Neuronal stem cell (in vitro differentiated cells): ENCODE measurements at regions not wholly inside any gene's neighbourhood (a gene's known extent, or its start where the extent isn't known, plus 50 kb on each side); places are given as distances from the start of the nearest gene placed in this dataset.
"Not testable (repeated sequence)": the region's sequence is repeated elsewhere in the genome, so short reads cannot be mapped to it uniquely, and the experiment has no call there.

Source experiments
- DNase-seq: peaks from one replicate; pipeline ENCODE4 v3.0.0-alpha.2; 2013; ENCODE audit warnings: low spot score
- H2AFZ ChIP-seq: one replicate; pipeline ENCODE4 v1.6.1; 2013; ENCODE audit warnings: mild to moderate bottlenecking, low read length, inconsistent platforms
- H2AK5ac ChIP-seq: 2 replicates; pipeline ENCODE4 v1.6.1; 2013; ENCODE audit warnings: low read depth, mild to moderate bottlenecking, inconsistent platforms, low read length, moderate library complexity, mixed read lengths
- H2BK120ac ChIP-seq: 2 replicates; pipeline ENCODE4 v1.6.1; 2013; ENCODE audit warnings: low read depth, mild to moderate bottlenecking, inconsistent platforms, low read length, moderate library complexity, mixed read lengths
- H2BK12ac ChIP-seq: one replicate; pipeline ENCODE4 v1.6.1; 2013; ENCODE audit warnings: low read length, inconsistent platforms
- H2BK15ac ChIP-seq: 2 replicates; pipeline ENCODE4 v1.6.1; 2013; ENCODE audit warnings: mild to moderate bottlenecking, low read length, inconsistent platforms, mixed read lengths
- H2BK5ac ChIP-seq: one replicate; pipeline ENCODE4 v1.6.1; 2013; ENCODE audit warnings: inconsistent platforms, mild to moderate bottlenecking, low read length, moderate library complexity
- H3K14ac ChIP-seq: one replicate; pipeline ENCODE4 v1.6.1; 2013; ENCODE audit warnings: low read length, inconsistent platforms
- H3K18ac ChIP-seq: 2 replicates; pipeline ENCODE4 v1.6.1; 2013; ENCODE audit warnings: low read length, inconsistent platforms
- H3K23ac ChIP-seq: 2 replicates; pipeline ENCODE4 v1.6.1; 2013; ENCODE audit warnings: low read depth, mild to moderate bottlenecking, mixed read lengths, low read length, inconsistent platforms; ENCODE audit not compliant: poor library complexity
- H3K27ac ChIP-seq: replicated peaks from 3 replicates; pipeline ENCODE4 v1.5.1; 2013; ENCODE audit warnings: low read length, inconsistent platforms
- H3K27me3 ChIP-seq, 3 experiments: 2 replicates each; pipeline ENCODE4 v1.6.1; 2013; ENCODE audit warnings: low read length in 3 of 3, mild to moderate bottlenecking in 2 of 3, inconsistent platforms in 1 of 3, low read depth in 1 of 3, mixed read lengths in 1 of 3, moderate library complexity in 1 of 3; ENCODE audit not compliant: control insufficient read depth in 3 of 3, insufficient read depth in 3 of 3
- H3K36me3 ChIP-seq, 2 donors: replicated peaks in 1 of 2; 2 replicates each; pipeline ENCODE4 v1.6.1; 2013; ENCODE audit warnings: low read length in 2 of 2; ENCODE audit not compliant: control insufficient read depth in 2 of 2, insufficient read depth in 2 of 2
- H3K4ac ChIP-seq: 2 replicates; pipeline ENCODE4 v1.6.1; 2013; ENCODE audit warnings: inconsistent platforms, mild to moderate bottlenecking, low read length, moderate library complexity
- H3K4me1 ChIP-seq, 2 donors: 1 replicate in 1 of 2; 2 replicates in 1 of 2; pipeline ENCODE4 v1.6.1; 2013; ENCODE audit warnings: low read length in 2 of 2, low read depth in 1 of 2; ENCODE audit not compliant: control insufficient read depth in 2 of 2, insufficient read depth in 1 of 2
- H3K4me2 ChIP-seq: one replicate; pipeline ENCODE4 v1.6.1; 2013; ENCODE audit warnings: mild to moderate bottlenecking, low read length, inconsistent platforms; ENCODE audit not compliant: insufficient read depth, poor library complexity, severe bottlenecking
- H3K4me3 ChIP-seq, 2 donors: 2 replicates each; pipeline ENCODE4 v1.5.1; 2013; ENCODE audit warnings: low read length in 2 of 2, mild to moderate bottlenecking in 2 of 2, inconsistent platforms in 1 of 2, moderate library complexity in 1 of 2
- H3K79me1 ChIP-seq: one replicate; pipeline ENCODE4 v1.6.1; 2013; ENCODE audit warnings: low read depth, mild to moderate bottlenecking, inconsistent platforms, low read length, moderate library complexity
- H3K9ac ChIP-seq: one replicate; pipeline ENCODE4 v1.6.1; 2013; ENCODE audit warnings: mild to moderate bottlenecking, low read depth, low read length, inconsistent platforms; ENCODE audit not compliant: poor library complexity
- H3K9me3 ChIP-seq, 2 donors: replicated peaks in 1 of 2; 2 replicates each; pipeline versions ENCODE3 to v1.6.1; 2013; ENCODE audit warnings: low read length in 2 of 2, mild to moderate bottlenecking in 2 of 2, inconsistent platforms in 1 of 2, low read depth in 1 of 2, mixed read lengths in 1 of 2, moderate library complexity in 1 of 2; ENCODE audit not compliant: control insufficient read depth in 2 of 2, insufficient read depth in 1 of 2
- H4K8ac ChIP-seq: one replicate; pipeline ENCODE4 v1.6.1; 2013; ENCODE audit warnings: low read depth, mild to moderate bottlenecking, inconsistent platforms, low read length, moderate library complexity
- H4K91ac ChIP-seq: one replicate; pipeline ENCODE4 v1.6.1; 2013; ENCODE audit warnings: low read length, low read depth, mild to moderate bottlenecking, inconsistent platforms; ENCODE audit not compliant: poor library complexity
- WGBS, 2 donors: extraction: QIAGEN DNeasy Blood & Tissue Kit; methylation state at CpG; one replicate each; pipeline ENCODE4 v1.1.7; 2013; ENCODE audit warnings: missing lambda C conversion rate in 2 of 2, mixed read lengths in 1 of 2; ENCODE audit not compliant: insufficient read length in 2 of 2, insufficient replicate concordance in 1 of 2; ENCODE audit errors: extremely low coverage in 2 of 2; 5-methylcytosine and 5-hydroxymethylcytosine counted together

DNA sequence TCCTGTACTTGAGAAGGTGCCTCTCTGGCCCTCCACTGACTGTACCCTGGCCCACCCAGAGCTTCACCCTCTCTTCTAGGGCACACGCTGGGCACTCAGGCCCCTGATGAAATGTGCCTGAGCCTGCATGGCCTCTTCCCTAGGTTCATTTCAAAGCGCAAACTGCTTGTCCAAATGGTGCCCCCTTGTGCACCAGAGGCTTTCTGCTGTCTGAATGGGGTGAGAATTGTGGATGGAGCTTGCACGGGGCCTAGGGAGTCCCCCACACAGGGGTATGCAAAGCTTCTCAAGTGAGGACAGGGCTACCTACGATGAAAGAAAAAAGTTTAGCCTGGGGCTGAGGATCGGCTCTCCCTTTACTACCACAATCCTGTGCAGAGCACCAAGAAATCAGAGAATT, 116.9 kb upstream of the ZNF337 start:
- WGBS, 2 donors, result no CpG with 5 or more reads among the region's 5 CpGs
- H3K27me3 ChIP-seq, H3K79me1 ChIP-seq, H2BK120ac ChIP-seq, H3K4me2 ChIP-seq, H3K9me3 ChIP-seq, H3K14ac ChIP-seq, H2BK15ac ChIP-seq, H3K23ac ChIP-seq, H2AK5ac ChIP-seq, H2AFZ ChIP-seq, H2BK12ac ChIP-seq, H3K4me3 ChIP-seq, DNase-seq, H3K36me3 ChIP-seq, H2BK5ac ChIP-seq, H4K91ac ChIP-seq, H3K4me1 ChIP-seq, H3K18ac ChIP-seq, H3K27ac ChIP-seq, H3K9ac ChIP-seq, H4K8ac ChIP-seq, H3K4ac ChIP-seq: not testable (repeated sequence)

DNA sequence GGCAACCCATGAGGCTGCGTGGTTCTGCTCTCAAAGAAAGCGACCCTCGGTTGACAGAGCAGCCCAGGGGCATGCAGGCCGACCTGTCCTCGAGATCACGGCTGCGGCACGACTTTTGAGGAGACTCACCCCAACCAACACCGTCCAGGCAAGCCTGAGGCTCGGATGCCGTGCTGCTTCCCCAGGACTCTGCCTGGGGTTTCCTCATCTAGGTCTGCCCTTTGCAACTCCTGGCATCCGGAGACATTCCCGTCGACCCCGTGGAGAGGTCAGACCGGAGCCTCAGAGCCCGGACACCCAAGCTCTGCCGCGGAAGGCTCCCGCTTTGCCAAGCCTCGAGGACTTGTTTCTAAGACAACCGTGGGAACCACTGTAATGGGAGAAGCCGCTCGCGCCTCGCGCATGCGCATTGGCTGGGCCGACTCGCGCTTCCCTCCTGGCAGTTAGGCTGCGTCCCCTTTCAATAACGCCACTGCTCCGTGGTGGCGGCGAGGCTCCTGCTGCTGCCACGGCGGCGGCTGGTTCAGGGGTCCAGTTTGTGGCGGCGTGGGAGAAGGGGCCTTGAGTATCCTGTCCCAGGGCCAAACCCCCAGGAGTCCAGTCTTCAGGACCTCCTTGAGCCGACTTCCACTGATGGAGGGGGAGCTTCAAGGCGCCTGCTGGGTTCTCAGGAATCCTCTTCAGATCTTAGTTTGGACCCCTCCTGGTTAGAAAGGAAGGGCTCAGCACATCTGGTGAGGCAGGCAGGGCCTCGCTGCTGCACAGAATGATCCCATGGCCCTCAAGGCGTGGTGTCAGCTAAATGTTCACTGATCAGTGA, 101.7 kb upstream of the ZNF337 start:
- WGBS, 2 donors, result no CpG with 5 or more reads among the region's 45 CpGs
- not testable (repeated sequence) for H3K23ac ChIP-seq, H3K36me3 ChIP-seq, H4K8ac ChIP-seq, H2AK5ac ChIP-seq, H2BK120ac ChIP-seq, H3K27ac ChIP-seq, H3K9me3 ChIP-seq, H3K4me1 ChIP-seq, H2BK12ac ChIP-seq, DNase-seq, H3K14ac ChIP-seq, H3K79me1 ChIP-seq, H3K27me3 ChIP-seq, H2AFZ ChIP-seq, H3K9ac ChIP-seq, H2BK15ac ChIP-seq, H2BK5ac ChIP-seq, H3K4ac ChIP-seq, H4K91ac ChIP-seq, H3K4me3 ChIP-seq, H3K18ac ChIP-seq, H3K4me2 ChIP-seq

DNA sequence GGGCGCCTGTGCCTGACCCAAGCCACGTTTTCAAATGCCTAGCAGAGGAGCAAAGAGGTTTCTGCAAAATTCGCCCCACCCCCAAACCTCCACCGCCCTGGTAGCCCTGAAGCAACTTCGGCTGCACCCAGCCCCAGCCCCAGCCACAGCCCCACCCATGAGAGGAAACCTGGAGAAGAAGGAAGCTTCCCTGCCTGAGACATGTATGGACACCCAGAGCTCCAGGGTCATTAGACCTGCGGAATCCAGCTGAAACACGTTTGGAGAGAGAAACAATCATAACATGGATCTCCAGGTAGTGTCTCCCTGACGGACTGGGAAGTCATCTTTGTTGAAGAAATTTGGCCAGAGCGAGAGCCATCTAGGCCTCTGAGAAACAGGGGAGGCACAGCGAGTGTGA, 100.4 kb upstream of the ZNF337 start:
- no CpG with 5 or more reads among the region's 10 CpGs for WGBS, 2 donors

DNA sequence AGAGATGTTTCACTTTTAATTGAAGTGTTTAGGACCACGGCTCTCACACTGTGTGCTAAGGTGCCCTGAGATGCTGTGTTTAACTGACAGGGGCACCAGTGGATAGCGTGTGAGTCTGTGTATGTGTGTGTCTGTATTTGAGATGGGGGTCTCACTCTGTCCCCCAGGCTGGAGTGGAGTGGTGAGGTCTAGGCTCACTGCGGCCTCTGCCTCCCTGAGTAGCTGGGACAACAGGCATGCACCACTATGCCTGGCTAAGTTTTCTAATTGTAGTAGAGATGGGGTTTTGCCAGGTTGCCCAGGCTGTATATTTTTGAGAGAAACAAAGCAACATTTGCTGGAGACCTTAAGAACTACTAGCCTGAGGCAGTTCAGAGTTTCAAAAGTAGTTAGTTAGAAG, 80.6 kb upstream of the ZNF337 start:
- H3K9ac ChIP-seq, DNase-seq, H3K4me2 ChIP-seq, H2AK5ac ChIP-seq, H2BK120ac ChIP-seq, H3K27ac ChIP-seq, H2AFZ ChIP-seq, H3K36me3 ChIP-seq, H3K4ac ChIP-seq, H3K23ac ChIP-seq, H2BK12ac ChIP-seq, H4K8ac ChIP-seq, H4K91ac ChIP-seq, H3K14ac ChIP-seq, H3K79me1 ChIP-seq, H3K18ac ChIP-seq, H3K27me3 ChIP-seq, H2BK5ac ChIP-seq, H3K9me3 ChIP-seq, H3K4me3 ChIP-seq, H3K4me1 ChIP-seq, H2BK15ac ChIP-seq: not testable (repeated sequence)
- no CpG with 5 or more reads among the region's 3 CpGs for WGBS, 2 donors

More for the DNA sequence above, 100.4 kb upstream of the ZNF337 start:
- not testable (repeated sequence) for H3K27ac ChIP-seq, H3K9ac ChIP-seq, H2AFZ ChIP-seq, H3K36me3 ChIP-seq, DNase-seq, H3K4ac ChIP-seq, H4K8ac ChIP-seq, H4K91ac ChIP-seq, H3K27me3 ChIP-seq, H3K4me1 ChIP-seq, H3K14ac ChIP-seq, H2BK15ac ChIP-seq, H2BK5ac ChIP-seq, H3K4me2 ChIP-seq, H3K4me3 ChIP-seq, H2AK5ac ChIP-seq, H2BK120ac ChIP-seq, H3K79me1 ChIP-seq, H2BK12ac ChIP-seq, H3K9me3 ChIP-seq, H3K23ac ChIP-seq, H3K18ac ChIP-seq
